Vagina (tissue), 2 donors: ENCODE measurements at regions not wholly inside any gene's neighbourhood (a gene's known extent, or its start where the extent isn't known, plus 50 kb on each side); places are given as distances from the start of the nearest gene placed in this dataset.

Source experiments
- POLR2A ChIP-seq, 2 donors: fragments of 450-650 bp; IDR thresholded peaks; one replicate each; pipeline ENCODE4 v1.6.1; 2017; ENCODE audit warnings: antibody characterized with exemption in 2 of 2, mild to moderate bottlenecking in 2 of 2, moderate library complexity in 2 of 2
- POLR2AphosphoS5 ChIP-seq, 2 donors: sonication (generic); formaldehyde crosslinking; IDR thresholded peaks; one replicate each; pipeline ENCODE4 v1.9.0; 2017; ENCODE audit warnings: antibody characterized with exemption in 2 of 2, mild to moderate bottlenecking in 2 of 2, low read depth in 1 of 2; ENCODE audit not compliant: insufficient read depth in 1 of 2
- TF ChIP-seq, protein P1 (sequence below), 3 experiments: fragments of 450-650 bp in 2 of 3; fragments of 200-600 bp in 1 of 3; sonication (generic) in 1 of 3; IDR thresholded peaks; one replicate each; pipeline ENCODE4 v1.5.1; 2017 to 2019; ENCODE audit warnings: antibody characterized with exemption in 3 of 3, mild to moderate bottlenecking in 2 of 3, moderate library complexity in 2 of 3

DNA sequence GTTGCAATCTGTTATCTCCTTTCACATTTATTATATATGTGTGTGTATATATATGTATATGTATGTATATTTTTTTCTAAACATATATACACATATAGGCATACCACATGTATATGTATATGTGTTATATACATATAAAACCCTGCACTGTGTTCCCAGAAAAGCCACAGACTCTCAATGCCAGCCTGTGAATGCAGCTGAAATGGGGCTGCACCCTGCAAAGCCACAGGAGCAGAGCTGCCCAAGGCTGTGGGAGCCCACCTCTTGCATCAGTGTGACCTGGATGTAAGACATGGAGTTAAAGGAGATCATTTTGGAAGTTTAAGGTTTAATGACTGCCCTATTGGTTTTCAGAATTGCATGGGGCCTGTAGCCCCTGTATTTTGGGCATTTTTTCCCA, 762.3 kb upstream of the ARPP21 start:
- TF ChIP-seq, protein P1, sequence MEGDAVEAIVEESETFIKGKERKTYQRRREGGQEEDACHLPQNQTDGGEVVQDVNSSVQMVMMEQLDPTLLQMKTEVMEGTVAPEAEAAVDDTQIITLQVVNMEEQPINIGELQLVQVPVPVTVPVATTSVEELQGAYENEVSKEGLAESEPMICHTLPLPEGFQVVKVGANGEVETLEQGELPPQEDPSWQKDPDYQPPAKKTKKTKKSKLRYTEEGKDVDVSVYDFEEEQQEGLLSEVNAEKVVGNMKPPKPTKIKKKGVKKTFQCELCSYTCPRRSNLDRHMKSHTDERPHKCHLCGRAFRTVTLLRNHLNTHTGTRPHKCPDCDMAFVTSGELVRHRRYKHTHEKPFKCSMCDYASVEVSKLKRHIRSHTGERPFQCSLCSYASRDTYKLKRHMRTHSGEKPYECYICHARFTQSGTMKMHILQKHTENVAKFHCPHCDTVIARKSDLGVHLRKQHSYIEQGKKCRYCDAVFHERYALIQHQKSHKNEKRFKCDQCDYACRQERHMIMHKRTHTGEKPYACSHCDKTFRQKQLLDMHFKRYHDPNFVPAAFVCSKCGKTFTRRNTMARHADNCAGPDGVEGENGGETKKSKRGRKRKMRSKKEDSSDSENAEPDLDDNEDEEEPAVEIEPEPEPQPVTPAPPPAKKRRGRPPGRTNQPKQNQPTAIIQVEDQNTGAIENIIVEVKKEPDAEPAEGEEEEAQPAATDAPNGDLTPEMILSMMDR (IDR thresholded peaks at IDR 0.05), result no peak
- TF ChIP-seq POLR2A (IDR thresholded peaks at IDR 0.05) (no peak), POLR2AphosphoS5 (IDR thresholded peaks at IDR 0.05; ENCODE audit: insufficient read depth in 1 of 2, low read depth in 1 of 2) (no peak)
